GM06990 (cell line): ENCODE measurements at regions not wholly inside any gene's neighbourhood (a gene's known extent, or its start where the extent isn't known, plus 50 kb on each side); places are given as distances from the start of the nearest gene placed in this dataset.

Source experiments
- DNase-seq: peaks from one replicate; pipeline ENCODE4 v3.0.0-alpha.2; 2011; ENCODE audit not compliant: insufficient read length; ENCODE audit errors: extremely low read depth
- H3K27me3 ChIP-seq: replicated peaks from 2 replicates; pipeline ENCODE4 v1.6.0; 2011; ENCODE audit warnings: low read length; ENCODE audit not compliant: control insufficient read depth, insufficient read depth
- H3K36me3 ChIP-seq: 2 replicates; pipeline ENCODE4 v1.5.1; 2011; ENCODE audit warnings: low read length; ENCODE audit not compliant: control insufficient read depth, insufficient read depth
- H3K4me3 ChIP-seq: replicated peaks from 2 replicates; pipeline ENCODE4 v1.5.1; 2011; ENCODE audit warnings: low read depth, mild to moderate bottlenecking, control low read depth, low read length
- CTCF ChIP-seq: IDR thresholded peaks from 2 replicates; pipeline ENCODE4 v1.5.1; 2011; ENCODE audit warnings: low read length, control low read depth, mild to moderate bottlenecking, inconsistent platforms; ENCODE audit not compliant: insufficient read depth, poor library complexity, severe bottlenecking

GRCh38 chr9:22529426-22530199 is 83.0 kb downstream of the DMRTA1 start:
- Histone ChIP-seq H3K27me3 (no peaks in the 10 kb centered on the region), H3K4me3 (no peak overlapping the region), H3K36me3 (no peaks in the 10 kb centered on the region)
- DNase-seq, result no peak
- TF ChIP-seq CTCF, result no peak

GRCh38 chr9:22535780-22536179 is 89.2 kb downstream of the DMRTA1 start:
- no peaks in the 10 kb centered on the region for H3K36me3 ChIP-seq
- TF ChIP-seq CTCF, result no peak
- H3K4me3 ChIP-seq, result no peak overlapping the region
- H3K27me3 ChIP-seq, result no peaks in the 10 kb centered on the region
- DNase-seq, result no peak

- Histone ChIP-seq H3K27me3 (no peaks in the 10 kb centered on the region), H3K36me3 (no peaks in the 10 kb centered on the region), H3K4me3 (no peak overlapping the region)
- DNase-seq, result no peak
- no peak for TF ChIP-seq CTCF
Measured at GRCh38 chr9:22537721-22538120, 91.1 kb downstream of the DMRTA1 start.

GRCh38 chr9:22548625-22549024 is 102.0 kb downstream of the DMRTA1 start:
- no peaks in the 10 kb centered on the region for H3K27me3 ChIP-seq
- DNase-seq, result no peak
- H3K36me3 ChIP-seq, result no peaks in the 10 kb centered on the region
- TF ChIP-seq CTCF, result no peak
- no peak overlapping the region for H3K4me3 ChIP-seq

GRCh38 chr9:22574740-22575139 is 128.1 kb downstream of the DMRTA1 start:
- no peaks in the 10 kb centered on the region for H3K27me3 ChIP-seq
- no peaks in the 10 kb centered on the region for H3K36me3 ChIP-seq
- no peak for TF ChIP-seq CTCF
- H3K4me3 ChIP-seq, result no peak overlapping the region
- DNase-seq, result no peak

- H3K4me3 ChIP-seq, result no peak overlapping the region
- H3K36me3 ChIP-seq, result no peaks in the 10 kb centered on the region
- TF ChIP-seq CTCF, result no peak
- no peaks in the 10 kb centered on the region for H3K27me3 ChIP-seq
- DNase-seq, result no peak
Measured at GRCh38 chr9:22580788-22581187, 134.2 kb downstream of the DMRTA1 start.
